Tibial artery (tissue), 4 donors: ENCODE measurements at regions not wholly inside any gene's neighbourhood (a gene's known extent, or its start where the extent isn't known, plus 50 kb on each side); places are given as distances from the start of the nearest gene placed in this dataset.

Experiments used
- DNase-seq, 2 donors: peaks; one replicate each; pipeline ENCODE4 v3.0.0-alpha.2; 2019
- H3K27ac ChIP-seq, 2 donors: fragments of 200-600 bp; sonication (generic) in 1 of 2; 1 replicate in 1 of 2; 2 replicates in 1 of 2; pipeline ENCODE4 v1.5.1; 2018 to 2019; ENCODE audit warnings: mild to moderate bottlenecking in 1 of 2
- H3K27me3 ChIP-seq, 2 donors: fragments of 200-600 bp; sonication (generic) in 1 of 2; one replicate each; pipeline versions ENCODE4 v1.5.1 to v1.6.0; 2016 to 2019
- H3K36me3 ChIP-seq, 3 donors: fragments of 200-600 bp; sonication (generic) in 2 of 3; one replicate each; pipeline ENCODE4 v1.5.1; 2016 to 2019; ENCODE audit warnings: mild to moderate bottlenecking in 2 of 3
- H3K4me1 ChIP-seq, 4 donors: fragments of 200-600 bp; sonication (generic) in 2 of 4; 1 replicate in 3 of 4; 2 replicates in 1 of 4; pipeline ENCODE4 v1.5.1; 2016 to 2019
- H3K4me3 ChIP-seq, 2 donors: fragments of 200-600 bp; sonication (generic) in 1 of 2; 1 replicate in 1 of 2; 2 replicates in 1 of 2; pipeline ENCODE4 v1.5.1; 2018 to 2019; ENCODE audit warnings: mild to moderate bottlenecking in 2 of 2
- H3K9me3 ChIP-seq, 3 donors: fragments of 200-600 bp; sonication (generic) in 1 of 3; one replicate each; pipeline ENCODE4 v1.5.1; 2016 to 2019
- CTCF ChIP-seq, 2 experiments: fragments of 200-600 bp in 1 of 2; fragments of 450-650 bp in 1 of 2; IDR thresholded peaks; one replicate each; pipeline ENCODE4 v1.5.1; 2017 to 2019; ENCODE audit warnings: antibody characterized with exemption in 2 of 2, mild to moderate bottlenecking in 1 of 2, moderate library complexity in 1 of 2
- intact Hi-C: fragments of 100-400 bp; cut with DNase I; formaldehyde crosslinking; loops from one replicate; pipeline ENCODE4 v1.15.0; 2023; ENCODE audit warnings: low total_unique reads

GRCh38 chr10:130491011-130491692, 355.0 kb downstream of the GLRX3 start:
- Histone ChIP-seq H3K9me3 (no peaks in the 10 kb centered on the region), H3K4me3 (no peak overlapping the region), H3K27me3 (no peaks in the 10 kb centered on the region), H3K27ac (no peak overlapping the region), H3K4me1 (no peaks in the 10 kb centered on the region), H3K36me3 (no peaks in the 10 kb centered on the region)
- TF ChIP-seq CTCF (IDR thresholded peaks at IDR 0.05) = no peak
- intact Hi-C loops = no loop called here
- DNase-seq = peak in 1 of 2 donors; percentile 58

- no peak for DNase-seq
Observed at GRCh38 chr10:130491693-130492050, 355.5 kb downstream of the GLRX3 start.

GRCh38 chr10:130492266-130492934, 356.2 kb downstream of the GLRX3 start:
- no peaks in the 10 kb centered on the region for H3K9me3 ChIP-seq
- H3K27ac ChIP-seq = no peak overlapping the region
- no peak for TF ChIP-seq CTCF (IDR thresholded peaks at IDR 0.05)
- intact Hi-C loops = no loop called here
- H3K36me3 ChIP-seq = no peaks in the 10 kb centered on the region
- peak in 1 of 2 donors; percentile 53 for DNase-seq
- H3K4me1 ChIP-seq = no peaks in the 10 kb centered on the region
- no peak overlapping the region for H3K4me3 ChIP-seq
- no peaks in the 10 kb centered on the region for H3K27me3 ChIP-seq

More at GRCh38 chr10:130491693-130492050, 355.5 kb downstream of the GLRX3 start:
- Histone ChIP-seq H3K27ac (no peak overlapping the region), H3K36me3 (no peaks in the 10 kb centered on the region), H3K4me1 (no peaks in the 10 kb centered on the region), H3K27me3 (no peaks in the 10 kb centered on the region), H3K9me3 (no peaks in the 10 kb centered on the region), H3K4me3 (no peak overlapping the region)
- TF ChIP-seq CTCF (IDR thresholded peaks at IDR 0.05) = no peak
- intact Hi-C loops = no loop called here

GRCh38 chr10:130493021-130493420, 356.8 kb downstream of the GLRX3 start:
- no peak for TF ChIP-seq CTCF (IDR thresholded peaks at IDR 0.05)
- H3K27me3 ChIP-seq = no peaks in the 10 kb centered on the region
- peak in 1 of 2 donors; percentile 37 for DNase-seq
- intact Hi-C loops = no loop called here
- H3K36me3 ChIP-seq = no peaks in the 10 kb centered on the region
- no peaks in the 10 kb centered on the region for H3K9me3 ChIP-seq
- no peaks in the 10 kb centered on the region for H3K4me1 ChIP-seq
- no peak overlapping the region for H3K4me3 ChIP-seq
- no peak overlapping the region for H3K27ac ChIP-seq

GRCh38 chr10:130493446-130494145, 357.4 kb downstream of the GLRX3 start:
- H3K4me3 ChIP-seq = no peak overlapping the region
- no peak for TF ChIP-seq CTCF (IDR thresholded peaks at IDR 0.05)
- intact Hi-C loops = no loop called here
- H3K4me1 ChIP-seq = no peaks in the 10 kb centered on the region
- DNase-seq = peak in 1 of 2 donors; percentile 39
- H3K27me3 ChIP-seq = no peaks in the 10 kb centered on the region
- H3K27ac ChIP-seq = no peak overlapping the region
- no peaks in the 10 kb centered on the region for H3K36me3 ChIP-seq
- H3K9me3 ChIP-seq = no peaks in the 10 kb centered on the region
